Fibroblast of lung (primary cell): ENCODE measurements at regions not wholly inside any gene's neighbourhood (a gene's known extent, or its start where the extent isn't known, plus 50 kb on each side); places are given as distances from the start of the nearest gene placed in this dataset.

Source experiments
- CTCF ChIP-seq, 2 donors: IDR thresholded peaks in 1 of 2; conservative IDR thresholded peaks in 1 of 2; 1 replicate in 1 of 2; 2 replicates in 1 of 2; pipeline ENCODE4 v1.5.1; 2011 to 2012; ENCODE audit warnings: low read length in 2 of 2, control low read depth in 1 of 2, inconsistent platforms in 1 of 2, low read depth in 1 of 2, mild to moderate bottlenecking in 1 of 2
- EZH2 ChIP-seq: IDR thresholded peaks from 2 replicates; pipeline ENCODE4 v1.5.1; 2012; ENCODE audit warnings: low read length, control low read depth, mild to moderate bottlenecking; ENCODE audit errors: missing control alignments

DNA sequence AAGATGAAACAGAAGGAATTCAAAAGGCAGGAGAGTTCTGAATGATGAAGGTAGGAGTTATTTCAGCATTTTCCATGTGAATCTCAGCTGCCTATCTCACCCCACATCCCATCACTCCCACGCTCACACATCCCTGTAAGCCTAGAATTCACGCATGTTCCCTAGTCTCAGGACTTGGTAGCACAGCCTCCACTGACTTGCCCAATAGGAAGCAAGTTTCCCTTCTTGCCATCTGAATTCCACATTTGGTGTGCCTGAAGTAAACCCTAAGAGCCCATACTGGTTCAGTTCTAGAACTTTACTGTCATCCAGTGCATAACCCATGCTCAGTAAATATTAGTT, 56.6 kb downstream of the STYXL2 start:
- TF ChIP-seq CTCF (conservative IDR thresholded peaks at IDR 0.05 in 1 of 2, IDR thresholded peaks at IDR 0.05 in 1 of 2; ENCODE audit: low read depth in 1 of 2, low read length in 2 of 2) (no peak), EZH2 (no peak)
